Heart left ventricle (tissue), 16 donors: ENCODE measurements at regions not wholly inside any gene's neighbourhood (a gene's known extent, or its start where the extent isn't known, plus 50 kb on each side); places are given as distances from the start of the nearest gene placed in this dataset.
A peak's percentile ranks its signal among the peaks of the same experiment; 100 is the strongest.

Experiments used
- ATAC-seq, 4 donors: fragments of 200-7000 bp; cut with Tn5 transposase; one replicate each; pipeline ENCODE4 v1.9.1; 2020 to 2022; ENCODE audit warnings: moderate library complexity in 4 of 4, mild to moderate bottlenecking in 3 of 4, moderate number of reproducible peaks in 1 of 4
- DNase-seq, 5 donors: peaks; one replicate each; pipeline ENCODE4 v3.0.0-alpha.2; 2020
- H3K27ac ChIP-seq, 12 donors: fragments of 200-600 bp; sonication (generic) in 4 of 12; one replicate each; pipeline versions ENCODE4 v1.5.0 to v1.8.0; 2016 to 2022; ENCODE audit warnings: mild to moderate bottlenecking in 2 of 12
- H3K27me3 ChIP-seq, 9 donors: fragments of 200-600 bp; sonication (generic) in 2 of 9; one replicate each; pipeline versions ENCODE4 v1.5.1 to v1.8.0; 2016 to 2022; ENCODE audit warnings: mild to moderate bottlenecking in 3 of 9
- H3K36me3 ChIP-seq, 9 donors: fragments of 200-600 bp; sonication (generic) in 2 of 9; one replicate each; pipeline versions ENCODE4 v1.5.0 to v1.8.0; 2018 to 2022; ENCODE audit warnings: mild to moderate bottlenecking in 2 of 9
- H3K4me1 ChIP-seq, 12 donors: fragments of 200-600 bp; sonication (generic) in 4 of 12; one replicate each; pipeline versions ENCODE4 v1.5.0 to v1.8.0; 2016 to 2022; ENCODE audit warnings: mild to moderate bottlenecking in 3 of 12
- H3K4me3 ChIP-seq, 12 donors: fragments of 200-600 bp; sonication (generic) in 4 of 12; one replicate each; pipeline versions ENCODE4 v1.5.0 to v1.8.0; 2017 to 2022; ENCODE audit warnings: mild to moderate bottlenecking in 9 of 12, moderate library complexity in 4 of 12
- H3K9me3 ChIP-seq, 12 donors: fragments of 200-600 bp; sonication (generic) in 4 of 12; one replicate each; pipeline versions ENCODE4 v1.5.0 to v1.8.0; 2016 to 2022; ENCODE audit warnings: mild to moderate bottlenecking in 1 of 12
- CTCF ChIP-seq, 12 donors: fragments of 200-600 bp; sonication (generic) in 4 of 12; IDR thresholded peaks; one replicate each; pipeline versions ENCODE4 v1.5.0 to v1.8.0; 2018 to 2022; ENCODE audit warnings: antibody characterized with exemption in 12 of 12, mild to moderate bottlenecking in 5 of 12
- POLR2A ChIP-seq, 2 donors: fragments of 450-650 bp; IDR thresholded peaks; one replicate each; pipeline ENCODE4 v1.6.1; 2017; ENCODE audit warnings: antibody characterized with exemption in 2 of 2, mild to moderate bottlenecking in 2 of 2, moderate library complexity in 2 of 2
- WGBS, 4 donors: extraction: QIAGEN DNeasy Blood & Tissue Kit in 2 of 4; methylation state at CpG; one replicate each; pipeline versions ENCODE4 v1.1.5 to v1.1.7; 2013 to 2018; 5-methylcytosine and 5-hydroxymethylcytosine counted together
- intact Hi-C, 10 donors: fragments of 100-400 bp; cut with DNase I; formaldehyde crosslinking; loops; one replicate each; pipeline versions ENCODE4 v1.11.1 to v1.14.2; 2022
- donor health status: ischemic (EF 13 %, LVEDD 7.1; RV severe dilation, severe dysfunction).
- donor health status: healthy with polysubstance abuse.
- donor health status: DM: no; HTN: yes; CAD: no.
- donor health status: DM: no; HTN: no; CAD: no.
- donor health status: ischemic (EF 25% LVEDD 6.9; RV normal size, moderate dysfunction).
- donor health status: ischemic (EF 25% LVEDD 5.7; RV mildly dilated, moderate dysfunction).
- donor health status: healthy.
- donor health status: DM: yes; HTN: yes; CAD: no.
- donor health status: ischemic (EF 35%, LVEDD 5.7; RV mildly dilated, moderate dysfunction).
- donor health status: nonischemic (EF 11% LVEDD 7.7; RV severe dilation, severe dysfunction).
- donor health status: DM: yes; HTN: yes; CAD: no.
- donor health status: PGD.
- donor health status: ischemic (EF 29% LVEDD 5.4; RV normal size, mild dysfunction).
- donor health status: nonischemic (EF 23%, LVEDD 6.1; RV moderate dilation, normal function).

GRCh38 chr2:183881978-183882377, 716.4 kb upstream of the ZNF804A start:
- Histone ChIP-seq H3K4me3 (no peak overlapping the region), H3K36me3 (no peaks in the 10 kb centered on the region), H3K4me1 (no peaks in the 10 kb centered on the region), H3K9me3 (peaks cover 0 to 14% (median 0%) of the 10 kb centered on the region in 12 donors), H3K27me3 (no peaks in the 10 kb centered on the region), H3K27ac (no peak overlapping the region)
- intact Hi-C loops: no loop called here
- 78 to 87% (median 80%) methylated on average over 1 of the region's 1 CpG for WGBS, 4 donors
- no peak for ATAC-seq
- DNase-seq: no peak
- TF ChIP-seq CTCF (IDR thresholded peaks at IDR 0.05) (no peak), POLR2A (IDR thresholded peaks at IDR 0.05) (no peak)

GRCh38 chr2:183892315-183892941, 705.9 kb upstream of the ZNF804A start:
- DNase-seq (peak in 1 of 5 donors; percentile 56), ATAC-seq (no peak)
- WGBS, 4 donors: 92 to 95% (median 94%) methylated on average over 20 to 31 of the region's 31 CpGs
- intact Hi-C loops: no loop called here
- Histone ChIP-seq H3K4me1 (no peaks in the 10 kb centered on the region), H3K4me3 (no peak overlapping the region), H3K36me3 (no peaks in the 10 kb centered on the region), H3K9me3 (peaks cover 0 to 7% (median 0%) of the 10 kb centered on the region in 12 donors), H3K27ac (no peak overlapping the region), H3K27me3 (no peaks in the 10 kb centered on the region)
- no peak for TF ChIP-seq CTCF (IDR thresholded peaks at IDR 0.05)
- no peak for TF ChIP-seq POLR2A (IDR thresholded peaks at IDR 0.05)

- WGBS, 4 donors: 91 to 98% (median 93%) methylated on average over 1 of the region's 1 CpG
- H3K27ac ChIP-seq: no peak overlapping the region
- no peaks in the 10 kb centered on the region for H3K4me1 ChIP-seq
- H3K4me3 ChIP-seq: no peak overlapping the region
- TF ChIP-seq CTCF (IDR thresholded peaks at IDR 0.05) (no peak), POLR2A (IDR thresholded peaks at IDR 0.05) (no peak)
- H3K27me3 ChIP-seq: no peaks in the 10 kb centered on the region
- DNase-seq (no peak), ATAC-seq (no peak)
- H3K36me3 ChIP-seq: no peaks in the 10 kb centered on the region
- intact Hi-C loops: no loop called here
- no peaks in the 10 kb centered on the region for H3K9me3 ChIP-seq
Measured at GRCh38 chr2:183898641-183899040, 699.7 kb upstream of the ZNF804A start.

- H3K9me3 ChIP-seq: peaks cover 0 to 5% (median 0%) of the 10 kb centered on the region in 12 donors
- H3K27me3 ChIP-seq: no peaks in the 10 kb centered on the region
- no peaks in the 10 kb centered on the region for H3K4me1 ChIP-seq
- TF ChIP-seq POLR2A (IDR thresholded peaks at IDR 0.05) (no peak), CTCF (IDR thresholded peaks at IDR 0.05) (no peak)
- no peaks in the 10 kb centered on the region for H3K36me3 ChIP-seq
- no peak for DNase-seq
- intact Hi-C loops: no loop called here
- ATAC-seq: no peak
- no peak overlapping the region for H3K4me3 ChIP-seq
- H3K27ac ChIP-seq: no peak overlapping the region
Measured at GRCh38 chr2:183901931-183902330, 696.4 kb upstream of the ZNF804A start.
